OCI-LY1 (cell line): ENCODE measurements at regions not wholly inside any gene's neighbourhood (a gene's known extent, or its start where the extent isn't known, plus 50 kb on each side); places are given as distances from the start of the nearest gene placed in this dataset.

ENCODE experiments used
- CTCF ChIP-seq: fragments of 200-600 bp; sonication (generic), shearing (Covaris generic); IDR thresholded peaks from 2 replicates; pipeline ENCODE4 v1.5.1; 2017; ENCODE audit warnings: mild to moderate bottlenecking, antibody characterized with exemption, low read length, moderate library complexity, mixed read lengths
- EZH2 ChIP-seq: fragments of 200-600 bp; sonication (generic), shearing (Covaris generic); IDR thresholded peaks from 2 replicates; pipeline ENCODE4 v1.8.0; 2017; ENCODE audit warnings: borderline replicate concordance, mixed run types, mild to moderate bottlenecking, antibody characterized with exemption, low read length, moderate library complexity, mixed read lengths

DNA sequence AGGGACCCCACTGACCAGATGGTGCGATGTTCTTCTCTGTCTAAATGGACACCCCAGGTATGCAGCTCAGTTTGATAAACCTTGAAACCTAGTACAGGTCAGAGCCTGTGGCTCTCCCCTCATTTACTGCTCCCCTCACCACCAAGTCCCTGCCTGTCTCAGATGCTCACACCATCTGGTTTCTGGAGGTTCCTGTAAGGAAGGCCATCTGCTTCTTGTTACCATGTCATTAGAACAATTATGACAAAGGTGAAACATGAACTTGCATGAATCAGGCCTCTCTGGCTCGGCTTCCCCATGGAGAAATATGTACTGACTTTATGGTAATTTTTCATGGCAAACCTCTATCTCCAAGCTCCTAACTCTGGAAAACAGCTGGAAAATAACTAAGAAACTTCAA, 965.7 kb downstream of the UQCRFS1 start:
- TF ChIP-seq CTCF (no peak), EZH2 (no peak)
